Small intestine (tissue), 7 donors: ENCODE measurements at regions not wholly inside any gene's neighbourhood (a gene's known extent, or its start where the extent isn't known, plus 50 kb on each side); places are given as distances from the start of the nearest gene placed in this dataset.

Experiments used
- DNase-seq, 2 donors: peaks; one replicate each; pipeline versions ENCODE4 v3.0.0 to v3.0.0-alpha.2; 2013
- FAIRE-seq: peaks from 2 replicates; lab custom pipeline; 2012; peaks lifted over from hg19 to GRCh38; lab: Jason Lieb, UNC
- H3K27ac ChIP-seq, 3 donors: one replicate each; pipeline ENCODE4 v1.5.1; 2013; ENCODE audit warnings: low read length in 2 of 3, mild to moderate bottlenecking in 2 of 3, control low read depth in 1 of 3, inconsistent platforms in 1 of 3, low read depth in 1 of 3, moderate library complexity in 1 of 3
- H3K27me3 ChIP-seq, 3 donors: one replicate each; pipeline ENCODE4 v1.6.1; 2013; ENCODE audit warnings: low read length in 3 of 3, inconsistent platforms in 1 of 3; ENCODE audit not compliant: control insufficient read depth in 3 of 3, insufficient read depth in 3 of 3
- H3K36me3 ChIP-seq, 3 donors: one replicate each; pipeline ENCODE4 v1.6.1; 2013; ENCODE audit warnings: low read length in 3 of 3, inconsistent platforms in 1 of 3, low read depth in 1 of 3, mild to moderate bottlenecking in 1 of 3, moderate library complexity in 1 of 3; ENCODE audit not compliant: control insufficient read depth in 3 of 3, insufficient read depth in 2 of 3
- H3K4me1 ChIP-seq, 3 donors: one replicate each; pipeline ENCODE4 v1.6.1; 2013; ENCODE audit warnings: low read length in 2 of 3, inconsistent platforms in 1 of 3, low read depth in 1 of 3, mild to moderate bottlenecking in 1 of 3, moderate library complexity in 1 of 3; ENCODE audit not compliant: control insufficient read depth in 3 of 3, insufficient read depth in 2 of 3
- H3K4me3 ChIP-seq, 3 donors: one replicate each; pipeline ENCODE4 v1.5.1; 2013; ENCODE audit warnings: low read length in 3 of 3, control low read depth in 1 of 3, inconsistent platforms in 1 of 3, low read depth in 1 of 3, mild to moderate bottlenecking in 1 of 3, moderate library complexity in 1 of 3
- H3K9me3 ChIP-seq, 2 donors: one replicate each; pipeline ENCODE4 v1.6.1; 2013; ENCODE audit warnings: low read depth in 1 of 2, low read length in 1 of 2; ENCODE audit not compliant: control insufficient read depth in 2 of 2, insufficient read depth in 1 of 2
- WGBS, 3 donors: extraction: QIAGEN DNeasy Blood & Tissue Kit; methylation state at CpG; one replicate each; pipeline ENCODE4 v1.1.7; 2013; 5-methylcytosine and 5-hydroxymethylcytosine counted together
- donor health status: healthy with polysubstance abuse.
- donor health status: control.
- donor health status: control.
- donor health status: Bipolar disorder and iron deficiency.
- donor health status: healthy.

GRCh38 chr6:97658090-97658489 is 375.1 kb upstream of the MMS22L start:
- no peak overlapping the region for H3K4me3 ChIP-seq
- no peak for DNase-seq
- H3K27ac ChIP-seq, result no peak overlapping the region
- FAIRE-seq, result no peak
- no peaks in the 10 kb centered on the region for H3K4me1 ChIP-seq
- WGBS, 3 donors, result 35 to 66% (median 48%) methylated on average over 2 of the region's 2 CpGs
- no peaks in the 10 kb centered on the region for H3K36me3 ChIP-seq
- no peaks in the 10 kb centered on the region for H3K9me3 ChIP-seq
- H3K27me3 ChIP-seq, result no peaks in the 10 kb centered on the region

- Histone ChIP-seq H3K36me3 (no peaks in the 10 kb centered on the region), H3K4me1 (no peaks in the 10 kb centered on the region), H3K4me3 (no peak overlapping the region), H3K9me3 (no peaks in the 10 kb centered on the region), H3K27ac (no peak overlapping the region), H3K27me3 (no peaks in the 10 kb centered on the region)
- DNase-seq (no peak), FAIRE-seq (no peak)
Observed at GRCh38 chr6:97663252-97663651, 380.2 kb upstream of the MMS22L start.

- peaks cover 0 to 3% (median 0%) of the 10 kb centered on the region in 3 donors for H3K27me3 ChIP-seq
- H3K4me1 ChIP-seq, result no peaks in the 10 kb centered on the region
- H3K27ac ChIP-seq, result no peak overlapping the region
- DNase-seq (no peak), FAIRE-seq (no peak)
- 63 to 80% (median 73%) methylated on average over 5 of the region's 5 CpGs for WGBS, 3 donors
- no peaks in the 10 kb centered on the region for H3K36me3 ChIP-seq
- no peaks in the 10 kb centered on the region for H3K9me3 ChIP-seq
- H3K4me3 ChIP-seq, result no peak overlapping the region
Observed at GRCh38 chr6:97665446-97665845, 382.4 kb upstream of the MMS22L start.

GRCh38 chr6:97666889-97667288 is 383.9 kb upstream of the MMS22L start:
- Histone ChIP-seq H3K4me1 (no peaks in the 10 kb centered on the region), H3K4me3 (no peak overlapping the region), H3K36me3 (no peaks in the 10 kb centered on the region), H3K27me3 (peaks cover 0 to 3% (median 0%) of the 10 kb centered on the region in 3 donors), H3K9me3 (no peaks in the 10 kb centered on the region), H3K27ac (no peak overlapping the region)
- no peak for DNase-seq
- 38 to 58% (median 46%) methylated on average over 1 of the region's 1 CpG for WGBS, 3 donors
- FAIRE-seq, result no peak

GRCh38 chr6:97668716-97669115 is 385.7 kb upstream of the MMS22L start:
- Histone ChIP-seq H3K4me3 (no peak overlapping the region), H3K27me3 (peaks cover 0 to 3% (median 0%) of the 10 kb centered on the region in 3 donors), H3K4me1 (no peaks in the 10 kb centered on the region), H3K36me3 (no peaks in the 10 kb centered on the region), H3K9me3 (no peaks in the 10 kb centered on the region), H3K27ac (no peak overlapping the region)
- no peak for DNase-seq
- 24 to 27% (median 24%) methylated on average over 11 of the region's 11 CpGs for WGBS, 3 donors
- FAIRE-seq, result no peak

- Histone ChIP-seq H3K4me1 (no peaks in the 10 kb centered on the region), H3K27me3 (peaks cover 0 to 3% (median 0%) of the 10 kb centered on the region in 3 donors), H3K27ac (no peak overlapping the region), H3K4me3 (no peak overlapping the region), H3K36me3 (no peaks in the 10 kb centered on the region), H3K9me3 (no peaks in the 10 kb centered on the region)
- FAIRE-seq (no peak), DNase-seq (no peak)
- 18 to 34% (median 26%) methylated on average over 14 to 15 of the region's 15 CpGs for WGBS, 3 donors
Observed at GRCh38 chr6:97669191-97670031, 386.4 kb upstream of the MMS22L start.

GRCh38 chr6:97674802-97675201 is 391.8 kb upstream of the MMS22L start:
- Histone ChIP-seq H3K4me3 (no peak overlapping the region), H3K36me3 (no peaks in the 10 kb centered on the region), H3K4me1 (no peaks in the 10 kb centered on the region), H3K27ac (no peak overlapping the region), H3K27me3 (no peaks in the 10 kb centered on the region), H3K9me3 (no peaks in the 10 kb centered on the region)
- FAIRE-seq (no peak), DNase-seq (no peak)
- 71 to 85% (median 79%) methylated on average over 3 of the region's 3 CpGs for WGBS, 3 donors

GRCh38 chr6:97677626-97678025 is 394.6 kb upstream of the MMS22L start:
- whole genome bisulfite sequencing, 3 donors, result 69 to 77% (median 76%) methylated on average over 2 of the region's 2 CpGs
- Histone ChIP-seq H3K4me1 (no peaks in the 10 kb centered on the region), H3K36me3 (no peaks in the 10 kb centered on the region), H3K4me3 (no peak overlapping the region), H3K27ac (no peak overlapping the region), H3K27me3 (no peaks in the 10 kb centered on the region), H3K9me3 (no peaks in the 10 kb centered on the region)
- no peak for FAIRE-seq
- no peak for DNase-seq

- H3K36me3 ChIP-seq, result no peaks in the 10 kb centered on the region
- H3K4me1 ChIP-seq, result no peaks in the 10 kb centered on the region
- no peak for FAIRE-seq
- H3K27me3 ChIP-seq, result no peaks in the 10 kb centered on the region
- 88 to 93% (median 88%) methylated on average over 2 of the region's 2 CpGs for WGBS, 3 donors
- no peak overlapping the region for H3K27ac ChIP-seq
- no peaks in the 10 kb centered on the region for H3K9me3 ChIP-seq
- no peak for DNase-seq
- no peak overlapping the region for H3K4me3 ChIP-seq
Observed at GRCh38 chr6:97687916-97688315, 404.9 kb upstream of the MMS22L start.
